ENCODE measurements at regions not wholly inside any gene's neighbourhood (a gene's known extent, or its start where the extent isn't known, plus 50 kb on each side); places are given as distances from the start of the nearest gene placed in this dataset.

DNA sequence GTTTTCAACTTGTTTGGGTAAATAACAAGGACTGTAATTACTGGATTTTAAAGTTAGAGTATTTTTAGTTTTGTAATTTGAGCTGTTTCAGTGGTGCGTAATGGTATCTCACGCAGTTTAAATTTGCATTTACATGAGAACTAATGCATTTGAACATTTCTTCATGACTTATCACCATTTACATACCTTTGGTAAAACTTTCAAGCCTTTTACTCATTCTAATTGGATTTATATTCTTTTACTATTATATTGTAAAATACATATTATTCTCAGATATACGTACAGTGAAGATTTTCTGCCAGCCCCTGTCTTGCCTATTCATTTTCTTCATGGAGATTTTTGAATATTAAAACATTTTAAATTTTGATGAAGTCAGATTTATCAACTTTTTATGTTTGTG lies 703.8 kb downstream of the MECOM start:
- TF ChIP-seq, protein P1, sequence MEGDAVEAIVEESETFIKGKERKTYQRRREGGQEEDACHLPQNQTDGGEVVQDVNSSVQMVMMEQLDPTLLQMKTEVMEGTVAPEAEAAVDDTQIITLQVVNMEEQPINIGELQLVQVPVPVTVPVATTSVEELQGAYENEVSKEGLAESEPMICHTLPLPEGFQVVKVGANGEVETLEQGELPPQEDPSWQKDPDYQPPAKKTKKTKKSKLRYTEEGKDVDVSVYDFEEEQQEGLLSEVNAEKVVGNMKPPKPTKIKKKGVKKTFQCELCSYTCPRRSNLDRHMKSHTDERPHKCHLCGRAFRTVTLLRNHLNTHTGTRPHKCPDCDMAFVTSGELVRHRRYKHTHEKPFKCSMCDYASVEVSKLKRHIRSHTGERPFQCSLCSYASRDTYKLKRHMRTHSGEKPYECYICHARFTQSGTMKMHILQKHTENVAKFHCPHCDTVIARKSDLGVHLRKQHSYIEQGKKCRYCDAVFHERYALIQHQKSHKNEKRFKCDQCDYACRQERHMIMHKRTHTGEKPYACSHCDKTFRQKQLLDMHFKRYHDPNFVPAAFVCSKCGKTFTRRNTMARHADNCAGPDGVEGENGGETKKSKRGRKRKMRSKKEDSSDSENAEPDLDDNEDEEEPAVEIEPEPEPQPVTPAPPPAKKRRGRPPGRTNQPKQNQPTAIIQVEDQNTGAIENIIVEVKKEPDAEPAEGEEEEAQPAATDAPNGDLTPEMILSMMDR (IDR thresholded peaks at IDR 0.05) = no peak
- no peak for TF ChIP-seq POLR2A (IDR thresholded peaks at IDR 0.05)
- Histone ChIP-seq H3K27me3 (no peaks in the 10 kb centered on the region), H3K9me3 (replicated peaks in 1 of 3) (no peaks in the 10 kb centered on the region), H3K4me1 (replicated peaks in 1 of 2) (no peaks in the 10 kb centered on the region), H3K36me3 (replicated peaks in 1 of 2) (no peaks in the 10 kb centered on the region), H3K4me3 (no peak overlapping the region), H3K27ac (no peak overlapping the region)
- 86 to 94% (median 88%) methylated on average over 3 of the region's 3 CpGs for WGBS, 4 donors
- DNase-seq = no peak
- intact Hi-C loops (cut with DNase I) = no loop called here

DNA sequence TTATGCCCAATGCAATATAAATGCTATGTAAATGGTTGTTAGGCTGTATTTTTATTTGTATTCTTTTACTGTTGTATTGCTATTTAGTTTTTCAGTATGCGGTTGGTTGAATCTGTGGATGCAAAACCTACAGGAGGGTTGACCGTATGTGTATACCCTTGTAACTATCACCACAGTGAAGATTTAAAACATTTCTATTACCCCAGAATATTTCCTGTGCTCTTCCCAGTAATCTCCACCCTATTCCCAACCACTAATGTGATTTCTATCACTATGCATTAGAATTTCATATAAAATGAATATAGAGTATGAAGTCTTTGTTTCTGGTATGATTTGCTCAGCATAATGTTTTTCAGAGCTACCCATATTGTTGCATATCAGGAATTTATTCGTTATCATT lies 705.0 kb downstream of the MECOM start:
- no peaks in the 10 kb centered on the region for H3K9me3 ChIP-seq (replicated peaks in 1 of 3)
- intact Hi-C loops (cut with DNase I) = no loop called here
- H3K4me1 ChIP-seq (replicated peaks in 1 of 2) = no peaks in the 10 kb centered on the region
- TF ChIP-seq POLR2A (IDR thresholded peaks at IDR 0.05) = no peak
- TF ChIP-seq, protein P1 (IDR thresholded peaks at IDR 0.05) = no peak
- H3K4me3 ChIP-seq = no peak overlapping the region
- no peak for DNase-seq
- no peaks in the 10 kb centered on the region for H3K36me3 ChIP-seq (replicated peaks in 1 of 2)
- H3K27ac ChIP-seq = no peak overlapping the region
- WGBS, 4 donors = 71 to 85% (median 81%) methylated on average over 3 of the region's 3 CpGs
- no peaks in the 10 kb centered on the region for H3K27me3 ChIP-seq

DNA sequence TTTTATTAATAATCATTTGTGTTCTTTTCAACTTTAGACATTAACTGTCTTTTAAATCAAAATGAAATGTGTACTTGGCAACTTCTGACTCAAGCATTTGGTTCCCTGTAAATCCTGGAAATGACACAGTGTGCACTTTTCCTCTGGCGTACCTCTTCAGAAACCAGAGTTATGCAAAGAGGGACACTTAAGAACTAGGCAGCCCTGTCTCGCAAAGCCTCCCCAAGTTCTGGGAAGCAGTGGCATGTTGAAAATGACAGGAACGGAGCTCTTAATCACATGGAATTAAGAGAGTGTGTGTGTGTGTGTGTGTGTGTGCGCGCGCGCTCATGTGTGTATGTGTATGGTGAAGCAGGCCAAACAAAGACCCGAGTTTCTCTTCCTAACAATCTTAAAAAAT lies 707.4 kb downstream of the MECOM start:
- no peaks in the 10 kb centered on the region for H3K4me1 ChIP-seq (replicated peaks in 1 of 2)
- DNase-seq = no peak
- H3K9me3 ChIP-seq (replicated peaks in 1 of 3) = no peaks in the 10 kb centered on the region
- H3K4me3 ChIP-seq = no peak overlapping the region
- no peaks in the 10 kb centered on the region for H3K27me3 ChIP-seq
- H3K27ac ChIP-seq = no peak overlapping the region
- WGBS, 4 donors = 68 to 75% (median 69%) methylated on average over 8 of the region's 8 CpGs
- intact Hi-C loops (cut with DNase I) = no loop called here
- no peaks in the 10 kb centered on the region for H3K36me3 ChIP-seq (replicated peaks in 1 of 2)
- TF ChIP-seq, protein P1 (IDR thresholded peaks at IDR 0.05) = no peak
- TF ChIP-seq POLR2A (IDR thresholded peaks at IDR 0.05) = no peak

DNA sequence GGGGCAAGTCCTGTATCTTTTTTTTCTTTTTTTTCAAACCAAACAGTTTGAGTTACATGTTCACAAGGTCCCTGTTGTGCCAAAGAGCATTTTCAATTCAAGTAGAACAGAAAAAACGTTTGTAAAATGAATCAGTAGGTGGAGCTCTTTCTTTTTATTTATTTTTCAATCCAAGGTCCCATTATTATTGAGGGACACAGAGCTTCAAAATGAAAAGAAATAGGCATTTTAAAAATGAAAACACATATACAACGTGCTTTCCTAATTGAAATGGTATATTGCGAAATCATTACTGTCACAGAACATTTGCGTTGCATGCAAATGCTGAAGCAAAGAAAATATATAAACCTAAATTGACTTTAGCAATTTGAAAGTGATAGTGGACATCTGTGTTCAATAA lies 711.0 kb downstream of the MECOM start:
- no peaks in the 10 kb centered on the region for H3K36me3 ChIP-seq (replicated peaks in 1 of 2)
- DNase-seq = no peak
- no peaks in the 10 kb centered on the region for H3K27me3 ChIP-seq
- TF ChIP-seq POLR2A (IDR thresholded peaks at IDR 0.05) = no peak
- TF ChIP-seq, protein P1 (IDR thresholded peaks at IDR 0.05) = no peak
- no peaks in the 10 kb centered on the region for H3K9me3 ChIP-seq (replicated peaks in 1 of 3)
- H3K4me3 ChIP-seq = no peak overlapping the region
- no peaks in the 10 kb centered on the region for H3K4me1 ChIP-seq (replicated peaks in 1 of 2)
- intact Hi-C loops (cut with DNase I) = no loop called here
- 34 to 42% (median 34%) methylated on average over 4 of the region's 4 CpGs for WGBS, 4 donors
- no peak overlapping the region for H3K27ac ChIP-seq

Measured in adrenal gland (tissue), 9 donors.